ENCODE measurements at regions not wholly inside any gene's neighbourhood (a gene's known extent, or its start where the extent isn't known, plus 50 kb on each side); places are given as distances from the start of the nearest gene placed in this dataset.
"Not testable (repeated sequence)": the region's sequence is repeated elsewhere in the genome, so short reads cannot be mapped to it uniquely, and the experiment has no call there.

DNA sequence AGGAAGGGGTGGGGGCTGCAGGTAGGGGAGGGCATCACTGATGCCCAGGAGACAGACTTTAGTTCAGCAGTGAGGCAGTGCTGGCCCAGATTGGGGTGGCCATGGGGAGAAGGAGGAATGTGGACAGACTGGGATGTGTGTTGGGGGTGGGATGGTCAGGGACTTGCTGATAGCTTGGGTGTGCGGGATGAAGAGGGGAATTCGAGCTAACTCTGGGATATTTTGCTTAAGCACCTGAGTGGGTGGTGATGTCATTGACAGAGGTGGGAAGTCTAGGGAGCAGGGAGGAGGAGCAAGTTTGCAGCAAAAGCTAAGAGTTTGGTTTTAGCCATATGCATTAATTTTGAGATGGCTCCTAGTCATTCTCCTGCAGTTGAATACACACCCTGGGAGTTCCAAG is 207.5 kb downstream of the RPLP1 start:
- DNase-seq, result no peak

DNA sequence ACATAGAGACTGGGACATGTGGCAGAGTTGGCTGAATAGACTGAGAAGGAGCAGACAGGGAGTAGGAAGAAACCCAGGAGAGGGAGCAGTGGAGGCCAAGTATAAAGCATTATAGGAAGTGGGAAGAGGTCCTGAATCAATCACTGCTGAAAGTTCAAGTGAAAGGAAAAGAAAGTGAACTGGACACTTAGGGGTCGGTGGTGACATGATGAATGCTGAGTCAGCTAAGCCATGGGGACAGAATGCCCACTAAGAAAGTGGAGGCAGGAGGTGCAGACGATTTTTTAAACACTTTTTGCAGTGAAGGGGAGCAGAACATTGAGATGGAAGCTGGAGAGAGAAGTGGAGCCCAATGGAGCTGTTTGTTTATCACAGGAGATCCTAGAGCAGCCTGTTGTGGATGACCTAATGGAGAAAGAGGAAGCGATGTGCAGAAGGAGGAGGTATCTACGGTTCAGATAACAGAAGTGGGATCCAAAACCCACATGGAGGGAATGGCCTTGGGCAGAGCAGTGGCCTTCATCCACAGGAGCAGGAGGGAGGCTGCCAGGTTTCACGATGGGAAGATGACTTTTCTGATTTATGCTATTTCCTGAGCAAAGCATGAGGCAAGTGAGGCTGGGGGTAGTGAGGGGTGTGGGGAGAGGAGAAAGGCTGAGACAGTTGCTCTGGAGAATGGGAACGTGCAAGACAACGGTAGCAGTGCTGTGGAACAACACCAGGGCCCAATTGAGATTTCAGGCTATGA is 208.2 kb downstream of the RPLP1 start:
- no peak for DNase-seq

DNA sequence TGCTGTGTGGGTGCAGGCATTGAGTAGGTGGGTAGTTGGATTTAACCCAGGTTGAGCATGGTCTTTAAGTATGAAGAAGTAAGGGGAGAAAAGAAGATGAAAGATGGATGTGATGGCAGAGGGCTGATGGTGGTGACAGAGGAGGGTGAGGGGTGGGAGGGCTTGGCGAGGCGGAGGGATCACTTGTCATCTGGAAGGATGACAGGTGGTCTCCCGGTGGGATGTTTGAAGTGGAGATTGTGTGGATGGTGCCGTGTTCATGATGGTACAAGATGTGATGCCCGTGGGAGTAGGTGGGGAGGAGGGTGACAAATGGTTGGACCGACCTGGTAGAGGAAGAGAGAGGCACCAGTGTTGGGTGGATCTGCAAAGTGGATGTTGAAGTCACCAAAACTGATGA is 208.8 kb downstream of the RPLP1 start:
- DNase-seq, result no peak

DNA sequence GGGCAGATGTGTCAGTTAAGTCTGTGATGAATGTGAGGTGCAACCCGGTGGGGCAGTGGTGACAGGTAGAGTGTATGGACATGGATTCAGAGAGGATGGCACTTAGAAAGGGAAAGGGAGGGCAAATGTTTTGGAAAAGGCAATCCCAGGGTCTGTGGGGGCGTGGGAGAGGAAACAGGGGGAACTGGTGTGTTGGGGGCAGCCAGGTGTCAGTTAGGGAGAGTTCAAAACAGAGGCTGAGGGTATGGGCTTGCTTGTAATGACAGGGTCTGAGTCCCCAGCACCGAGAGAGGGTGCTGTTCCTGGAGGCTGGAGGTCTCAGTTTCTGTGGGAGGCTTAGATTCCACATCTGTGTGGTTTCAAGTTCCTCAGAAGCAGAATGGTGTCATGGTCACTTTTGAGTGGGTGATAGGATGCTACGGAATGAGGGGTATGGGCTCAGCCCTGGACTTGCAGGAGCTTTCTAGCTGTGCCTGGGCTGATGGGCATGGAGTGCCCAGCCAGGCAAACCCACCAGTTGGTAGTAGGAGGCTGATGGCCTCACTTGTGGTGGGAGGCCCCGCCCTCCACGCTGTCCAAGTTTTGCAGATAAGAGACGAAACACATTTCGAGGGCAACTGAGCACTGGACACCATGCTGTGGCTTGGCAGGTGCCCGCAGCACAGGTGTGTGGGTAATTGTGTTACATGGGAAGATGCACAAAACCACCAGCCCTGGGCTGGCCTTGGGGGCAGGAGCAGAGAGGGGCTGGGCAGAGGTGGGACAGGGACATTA is 209.4 kb downstream of the RPLP1 start:
- DNase-seq, result no peak

DNA sequence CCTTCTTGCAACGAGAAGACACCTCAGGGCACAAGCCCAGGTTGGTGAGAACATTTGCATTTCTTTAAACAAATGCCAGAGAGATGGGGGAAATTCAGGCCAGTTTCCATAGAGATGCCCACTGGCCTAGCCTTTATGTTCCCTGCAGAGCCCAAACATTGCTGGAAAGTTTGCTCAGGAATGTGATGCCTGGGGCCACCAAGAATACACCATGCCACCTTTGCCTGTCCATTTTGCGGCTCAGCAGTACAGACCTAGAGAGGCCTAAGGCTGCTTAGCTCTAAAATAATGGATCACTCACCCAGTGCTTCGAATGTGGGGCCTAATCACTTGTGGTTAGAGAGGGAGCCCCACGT is 210.0 kb downstream of the RPLP1 start:
- DNase-seq, result no peak

DNA sequence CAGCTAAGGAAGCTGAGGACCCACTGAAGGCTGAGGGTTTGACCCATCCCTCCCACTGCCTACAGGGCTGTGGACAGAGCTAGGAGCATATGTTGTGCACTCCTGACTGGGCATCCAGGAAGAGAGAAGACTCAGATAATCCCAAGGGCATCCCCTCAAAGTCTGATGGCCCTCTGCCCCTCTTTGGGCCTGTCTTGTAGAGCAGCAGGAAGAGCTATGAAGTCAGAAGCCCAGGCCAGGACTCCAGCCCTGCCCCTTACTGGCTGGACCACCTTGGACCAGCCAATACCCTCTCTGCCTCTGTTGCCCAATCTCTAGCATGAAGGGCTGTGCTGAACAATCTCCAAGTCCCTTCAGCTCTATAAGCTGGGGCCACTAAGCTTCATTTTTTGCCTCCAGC is 210.8 kb downstream of the RPLP1 start:
- no peak for DNase-seq

DNA sequence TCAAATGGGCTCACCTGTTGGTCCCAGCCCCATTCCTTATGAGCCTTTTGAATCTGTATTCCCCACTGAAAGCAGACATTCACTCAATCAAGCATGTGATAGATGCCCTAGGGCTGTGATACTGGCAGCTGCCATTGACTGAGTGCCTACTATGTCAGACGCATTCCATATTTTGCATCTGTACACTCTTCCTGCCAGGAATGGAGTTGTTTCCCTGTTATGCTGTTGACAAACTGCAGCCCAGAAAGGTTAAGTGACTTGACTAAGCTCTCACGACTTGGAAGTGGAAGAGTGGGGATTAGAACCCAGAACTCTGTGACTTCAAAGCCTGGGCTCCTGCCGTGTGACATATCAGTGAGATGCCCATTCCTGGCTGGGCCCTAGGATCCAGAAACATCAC is 211.4 kb downstream of the RPLP1 start:
- no peak for DNase-seq

DNA sequence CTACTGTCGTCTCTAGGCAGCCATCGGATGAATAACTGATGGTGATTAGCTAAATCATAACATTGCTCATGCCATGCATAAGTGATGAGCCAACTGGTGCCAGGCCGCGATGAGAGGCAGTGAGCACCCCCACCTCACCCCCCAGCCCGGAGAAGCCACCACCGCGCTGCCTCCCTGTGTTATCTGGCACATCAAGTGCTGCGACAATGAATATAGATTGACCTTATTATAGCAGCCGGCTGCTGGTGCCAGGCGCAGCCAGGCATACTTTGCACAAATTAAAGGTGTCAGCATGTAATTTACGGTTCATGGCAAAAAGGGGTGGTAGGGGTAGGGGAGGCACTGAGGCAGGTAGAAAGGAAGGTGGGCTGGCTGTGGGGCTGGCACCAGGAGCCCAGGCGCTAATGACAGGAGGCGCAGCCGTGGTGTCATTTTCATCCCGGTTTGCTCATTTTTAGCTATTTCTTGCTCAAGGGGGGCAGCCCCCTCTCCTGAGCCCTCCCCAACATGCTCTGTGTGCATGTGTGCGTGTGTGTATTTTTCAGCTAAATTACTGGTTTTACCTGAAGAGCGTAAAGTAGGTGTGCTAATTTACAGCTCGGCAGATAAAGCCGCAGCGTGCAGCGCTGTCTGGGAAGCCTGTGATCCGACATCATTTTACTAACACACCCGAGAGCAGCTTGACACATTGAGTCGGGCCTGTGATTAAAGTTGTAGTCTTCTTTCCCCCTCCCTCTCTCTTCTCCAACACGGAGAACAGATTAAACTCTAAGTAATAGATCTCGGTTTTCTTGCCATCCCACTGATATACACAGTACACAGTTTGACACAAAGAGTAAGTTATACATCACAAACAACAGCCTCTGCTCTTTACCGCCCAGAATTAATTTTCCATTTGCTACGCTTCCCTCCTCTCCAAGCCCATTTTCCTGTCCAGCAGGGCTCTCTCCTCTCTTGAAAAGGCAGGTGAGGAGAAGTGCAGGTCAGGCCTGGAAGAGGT is 212.3 kb downstream of the RPLP1 start:
- DNase-seq, result peak; percentile 53

DNA sequence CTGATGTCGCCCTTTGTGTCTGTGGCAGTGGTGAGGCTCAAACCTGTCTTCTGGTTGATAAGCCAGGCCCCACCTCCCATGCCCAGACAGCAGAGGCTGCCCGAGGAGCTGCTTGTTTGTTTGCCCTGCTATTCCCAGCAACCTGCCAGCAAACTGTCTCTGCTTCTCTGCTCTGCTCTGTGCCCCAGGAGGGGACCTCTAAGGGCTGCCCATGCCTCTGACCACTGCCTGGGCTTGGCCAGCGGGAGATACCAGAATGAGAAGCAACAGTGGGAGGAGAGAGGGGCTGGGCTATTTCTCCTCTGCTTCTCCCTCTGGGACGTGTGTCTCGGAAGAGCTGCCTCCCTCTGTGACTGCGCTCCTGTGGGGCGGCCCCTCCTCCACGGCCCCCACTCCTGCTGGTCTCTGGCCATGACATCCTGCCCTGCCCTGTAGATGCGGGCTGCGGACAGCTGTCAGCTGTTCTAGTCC is 213.1 kb downstream of the RPLP1 start:
- DNase-seq, result peak; percentile 40

DNA sequence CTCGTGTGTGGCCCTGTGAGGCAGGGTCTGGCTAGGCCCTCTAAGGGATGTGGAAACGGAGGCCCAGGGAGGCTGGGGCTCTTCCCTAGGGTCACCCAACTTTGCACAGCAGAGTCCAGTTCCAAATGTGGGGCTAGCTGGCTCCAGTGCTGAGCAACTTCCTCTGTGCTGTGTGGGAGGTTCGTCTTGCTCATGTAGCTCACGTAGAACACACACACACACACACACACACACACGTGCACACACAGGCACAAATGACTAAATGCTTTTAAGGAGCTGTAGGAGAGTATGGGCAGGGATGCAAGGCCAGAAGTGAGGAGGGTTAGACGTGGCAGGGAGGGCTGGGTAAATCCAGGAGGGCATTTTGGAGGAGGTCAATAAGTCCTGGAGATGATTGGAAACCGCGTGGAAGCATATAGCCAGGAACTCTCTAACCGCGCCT is 213.8 kb downstream of the RPLP1 start:
- no peak for DNase-seq

DNA sequence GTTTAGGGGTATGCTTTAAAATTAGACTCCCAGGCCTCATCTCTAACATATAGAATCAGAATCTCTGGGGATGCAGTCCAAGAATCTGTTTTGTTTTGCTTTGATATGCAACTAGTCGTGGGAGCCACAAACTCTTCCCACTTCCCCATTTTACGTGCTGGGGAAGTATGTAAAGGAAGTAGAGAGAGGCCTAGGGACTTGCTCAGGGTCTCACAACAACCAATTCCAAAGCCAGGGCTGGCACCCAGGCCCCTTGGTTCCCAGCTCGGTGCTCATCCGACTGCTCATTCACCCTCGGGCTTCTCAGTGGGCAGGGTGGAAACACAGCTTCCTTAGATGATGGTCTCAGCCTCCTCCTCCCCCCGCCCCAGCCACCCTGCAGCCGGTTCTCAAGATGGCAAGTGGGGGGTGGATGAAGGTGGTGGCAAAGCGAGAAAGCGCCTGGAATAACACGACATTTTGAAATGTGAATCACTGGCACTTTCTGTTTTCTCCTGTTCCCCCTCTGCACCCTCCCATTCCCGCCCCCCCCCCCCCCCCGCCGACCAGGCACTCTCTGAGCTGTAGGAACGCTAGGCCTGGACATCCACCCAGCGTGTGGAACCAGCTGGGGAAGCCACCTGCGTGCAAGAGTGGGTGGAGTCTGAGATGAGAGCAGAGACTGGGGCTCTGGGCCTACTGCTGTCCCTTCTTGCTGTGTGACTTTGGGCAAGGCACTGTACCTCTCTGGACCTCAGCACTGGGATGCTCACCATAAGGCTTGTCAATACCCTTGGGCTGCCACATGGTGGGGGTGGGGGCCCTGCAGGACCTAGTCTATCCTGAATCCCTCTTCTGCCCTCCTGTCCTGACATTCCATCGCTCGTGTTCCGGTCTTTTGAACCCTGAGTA is 214.5 kb downstream of the RPLP1 start:
- no peak for DNase-seq

DNA sequence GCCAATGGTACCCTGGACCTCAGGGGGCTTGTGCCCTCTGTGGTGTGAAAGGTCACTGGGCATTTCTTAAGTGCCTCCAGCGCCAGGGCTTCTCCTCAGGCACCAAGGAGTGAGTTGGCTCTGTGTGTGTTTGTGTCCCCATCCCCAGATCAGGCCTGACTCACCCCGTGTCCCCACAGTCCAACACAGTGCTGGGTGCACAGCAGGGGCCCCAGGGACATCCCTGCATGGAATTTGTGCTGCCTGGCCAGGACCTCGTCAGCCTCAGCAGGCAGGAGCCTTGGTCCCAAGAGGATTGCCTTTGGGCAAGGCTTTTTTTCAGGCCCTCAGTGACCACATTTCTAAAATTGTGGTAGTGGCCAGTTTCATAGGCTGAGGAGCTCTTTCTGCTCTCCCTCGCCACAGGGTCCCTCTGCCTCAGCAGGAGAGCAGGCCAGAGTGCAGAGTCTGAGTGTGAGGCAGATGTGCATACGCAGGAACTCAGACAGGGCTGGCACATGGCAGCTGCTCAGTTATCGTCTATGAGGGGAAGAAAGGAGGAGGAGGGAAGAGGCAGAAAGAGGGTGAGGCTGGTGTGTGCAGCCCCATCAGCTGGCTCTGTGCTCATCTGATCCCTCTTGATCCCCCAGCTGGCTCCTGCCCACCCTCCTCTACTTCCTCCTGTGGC is 215.6 kb downstream of the RPLP1 start:
- peak; percentile 11 for DNase-seq

DNA sequence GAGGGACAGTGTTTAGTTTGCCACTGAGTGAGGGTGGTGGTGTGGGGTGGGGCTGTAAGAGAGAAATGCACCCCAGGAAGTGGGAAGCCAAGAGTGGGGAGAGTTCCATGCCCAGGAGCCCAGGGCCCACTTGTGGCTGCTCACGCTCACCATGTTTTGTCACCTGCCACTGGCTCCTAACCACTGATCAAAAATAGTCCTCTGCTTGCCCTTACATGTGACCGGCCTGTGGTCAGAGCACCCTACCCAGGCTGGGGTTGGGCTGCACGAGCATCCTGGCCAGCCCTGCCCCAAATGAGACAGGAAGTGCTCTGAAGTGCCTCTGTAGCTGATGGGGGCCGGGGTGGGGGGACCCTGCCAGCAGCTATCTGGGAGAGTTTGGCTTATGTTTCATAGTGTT is 216.3 kb downstream of the RPLP1 start:
- no peak for DNase-seq

DNA sequence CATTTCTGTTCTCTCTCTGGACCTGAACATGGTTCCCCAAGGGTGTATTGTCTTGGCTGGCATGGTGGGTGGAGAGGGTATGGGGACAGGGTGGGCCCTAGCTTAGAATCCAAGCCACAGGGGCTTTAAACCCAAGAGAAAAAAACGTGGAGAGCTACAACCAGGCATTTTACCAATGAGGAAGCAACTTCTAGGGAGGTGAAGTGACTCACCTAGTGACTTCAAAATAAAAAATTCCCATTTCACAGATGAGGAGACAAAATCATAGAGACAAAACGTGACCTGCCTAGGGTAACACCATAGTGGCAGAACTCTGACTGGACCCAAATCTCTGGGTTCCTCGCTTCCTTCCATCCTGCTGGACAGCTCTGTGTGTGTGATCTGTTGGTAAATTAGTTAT is 216.8 kb downstream of the RPLP1 start:
- DNase-seq, result no peak

DNA sequence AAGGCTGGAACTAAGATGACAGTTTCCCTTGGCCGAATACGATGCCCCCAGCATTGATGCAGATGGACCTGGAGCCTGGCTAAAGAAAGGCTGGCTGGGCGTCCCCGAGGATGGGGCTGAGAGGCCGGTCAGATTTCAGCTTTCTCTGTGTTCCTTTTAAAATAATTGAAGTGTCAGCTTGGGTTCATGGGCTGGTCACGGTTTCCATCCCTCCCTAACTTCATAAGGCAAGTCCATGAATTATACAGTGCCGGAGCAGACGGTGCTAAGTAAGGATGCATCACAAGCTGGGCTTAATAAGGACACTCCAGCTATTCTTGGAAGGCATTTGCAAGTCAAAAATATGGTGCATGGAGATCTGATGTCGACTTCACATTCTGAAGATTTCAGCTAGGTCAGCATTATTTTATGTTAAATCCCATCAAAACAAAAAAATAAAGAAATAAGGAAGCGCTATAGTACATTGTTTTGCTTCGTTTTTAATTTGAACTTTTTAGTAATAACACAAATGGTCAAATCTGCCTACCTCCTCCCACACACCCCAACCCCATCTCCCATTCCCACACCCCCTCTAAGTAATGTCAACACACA is 220.8 kb downstream of the RPLP1 start:
- DNase-seq, result no peak

DNA sequence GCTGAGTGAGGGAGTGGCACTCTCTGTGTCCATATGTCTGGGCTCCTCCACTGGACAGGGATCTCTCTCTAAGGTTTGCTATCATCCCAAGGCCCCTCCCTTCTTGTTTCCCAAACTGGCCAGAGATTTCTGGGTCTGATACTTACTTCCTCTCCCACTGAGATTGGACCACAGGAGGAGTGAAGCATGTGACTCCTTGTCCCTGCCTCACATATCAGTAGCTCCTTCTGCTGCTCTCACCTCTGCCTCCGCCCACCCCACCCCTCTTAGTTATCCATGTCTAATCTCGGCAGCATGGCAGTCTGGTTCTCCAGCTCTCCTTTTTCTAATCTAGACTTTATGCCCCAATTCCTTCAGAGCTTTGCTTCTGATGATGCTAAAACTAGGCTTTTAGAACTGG is 223.1 kb downstream of the RPLP1 start:
- no peak for DNase-seq

DNA sequence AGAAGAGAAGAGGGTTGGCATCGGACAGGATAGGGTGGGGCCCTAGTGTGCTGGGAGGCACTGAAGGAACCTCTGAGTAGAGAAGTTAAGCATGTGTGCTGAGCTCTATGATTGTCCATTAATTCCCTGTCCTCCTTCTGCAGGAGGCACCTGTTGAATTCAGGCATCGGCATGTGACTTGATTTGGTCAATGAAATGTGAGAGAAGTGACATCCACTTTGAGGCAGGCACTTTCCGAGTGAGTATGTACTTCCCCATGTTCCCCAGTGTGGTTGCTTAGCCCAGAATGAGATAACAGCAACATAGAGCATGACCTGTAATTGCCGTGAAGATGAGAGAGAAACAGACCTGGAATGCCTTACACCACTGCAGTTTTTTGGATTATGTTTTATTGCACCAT is 224.8 kb downstream of the RPLP1 start:
- no peak for DNase-seq

DNA sequence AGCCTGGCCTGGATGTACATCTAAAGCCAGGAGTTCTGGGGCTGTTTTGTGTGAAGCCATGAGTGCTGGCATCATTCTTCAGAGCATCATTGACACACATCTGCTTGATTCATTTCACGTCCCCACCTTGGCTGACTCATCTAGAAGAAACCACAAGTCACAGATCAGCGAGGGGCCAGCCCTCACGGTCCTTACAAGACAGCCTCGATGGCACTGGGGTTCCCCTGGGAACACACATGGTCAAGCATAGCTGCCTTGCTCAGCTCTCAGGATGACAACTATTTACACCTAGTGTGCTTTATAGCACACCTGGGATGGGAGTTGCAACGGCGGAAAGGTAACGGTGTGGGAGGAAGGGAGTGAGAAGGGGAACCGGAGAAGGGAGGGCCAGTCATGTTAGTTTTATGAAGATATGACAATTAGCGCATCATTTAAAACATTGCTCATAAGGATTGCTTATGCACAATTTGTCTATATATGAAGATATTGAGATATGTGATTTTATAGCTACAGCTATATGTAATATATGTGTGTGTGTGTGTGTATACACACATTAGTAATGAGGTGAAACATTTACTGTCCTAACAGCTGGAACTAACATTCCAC is 227.1 kb downstream of the RPLP1 start:
- no peak for DNase-seq

DNA sequence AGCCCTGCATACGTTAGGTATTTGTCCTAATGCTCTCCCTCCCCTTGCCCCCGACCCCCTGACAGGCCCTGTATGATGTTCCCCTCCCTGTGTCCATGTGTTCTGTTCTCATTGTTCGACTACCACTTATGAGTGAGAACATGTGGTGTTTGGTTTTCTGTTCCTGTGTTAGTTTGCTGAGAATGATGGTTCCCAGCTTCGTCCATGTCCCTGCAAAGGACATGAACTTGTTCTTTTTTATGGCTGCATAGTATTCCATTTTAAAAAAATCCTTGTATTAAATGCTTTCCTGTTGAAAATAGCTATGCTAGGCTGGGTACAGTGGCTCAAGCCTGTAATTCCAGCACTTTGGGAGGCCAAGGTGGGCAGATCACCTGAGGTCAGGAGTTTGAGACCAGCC is 232.2 kb downstream of the RPLP1 start:
- not testable (repeated sequence) for DNase-seq
